ENCODE measurements at regions not wholly inside any gene's neighbourhood (a gene's known extent, or its start where the extent isn't known, plus 50 kb on each side); places are given as distances from the start of the nearest gene placed in this dataset.
"Not testable (repeated sequence)": the region's sequence is repeated elsewhere in the genome, so short reads cannot be mapped to it uniquely, and the experiment has no call there.

- no peak for DNase-seq
These were observed 480.7 kb downstream of the RPS29 start for GRCh38 chr14:49105512-49105911.

GRCh38 chr14:49092345-49092744 is 493.8 kb downstream of the RPS29 start:
- no peak for DNase-seq

- DNase-seq: no peak
These were observed 497.1 kb downstream of the RPS29 start for GRCh38 chr14:49089107-49089506.

- DNase-seq: not testable (repeated sequence)
These were observed 512.9 kb downstream of the RPS29 start for GRCh38 chr14:49073292-49073691.

DNA sequence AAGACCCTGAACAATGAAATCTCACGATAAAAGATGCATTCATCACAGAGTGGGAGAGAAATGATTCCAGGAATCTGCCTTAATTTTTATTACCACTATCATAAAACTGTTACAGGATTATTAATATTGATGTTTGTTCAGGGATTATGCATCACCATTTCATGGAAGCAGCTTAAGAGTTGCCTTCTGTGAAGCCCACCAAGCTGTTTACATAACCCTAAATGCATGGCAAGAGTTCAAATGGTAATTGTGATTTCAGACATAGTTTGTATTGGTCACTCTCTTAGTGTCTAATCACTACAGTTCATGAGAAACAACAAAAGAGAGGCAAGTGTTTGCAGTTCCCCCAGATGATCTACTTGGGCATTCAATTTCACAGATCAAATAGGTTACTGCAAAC is 527.7 kb downstream of the RPS29 start:
- DNase-seq: no peak

- DNase-seq: no peak
These were observed 528.2 kb downstream of the RPS29 start for GRCh38 chr14:49057838-49058510.

DNA sequence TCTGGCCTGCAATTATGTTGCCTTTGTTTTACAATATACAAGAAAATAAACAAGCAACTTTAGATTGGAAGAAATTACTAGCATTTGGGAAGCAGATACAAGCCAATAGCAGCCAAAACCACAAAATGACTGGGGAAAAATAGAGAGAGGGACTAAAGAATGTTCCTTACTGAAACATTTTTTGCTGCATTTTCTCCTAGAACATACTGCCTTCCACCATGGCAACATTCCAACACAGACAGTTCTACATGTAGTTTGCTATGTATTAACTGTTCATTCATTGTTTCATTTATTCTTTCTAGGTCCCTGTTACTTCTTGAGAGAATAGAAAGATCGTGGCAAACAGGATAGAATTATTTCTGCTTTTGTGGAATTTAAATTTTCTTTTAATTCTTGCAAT is 530.2 kb downstream of the RPS29 start:
- DNase-seq: no peak

- DNase-seq: no peak
These were observed 533.7 kb downstream of the RPS29 start for GRCh38 chr14:49052521-49052920.

- no peak for DNase-seq
These were observed 534.7 kb downstream of the RPS29 start for GRCh38 chr14:49051328-49052060.

DNA sequence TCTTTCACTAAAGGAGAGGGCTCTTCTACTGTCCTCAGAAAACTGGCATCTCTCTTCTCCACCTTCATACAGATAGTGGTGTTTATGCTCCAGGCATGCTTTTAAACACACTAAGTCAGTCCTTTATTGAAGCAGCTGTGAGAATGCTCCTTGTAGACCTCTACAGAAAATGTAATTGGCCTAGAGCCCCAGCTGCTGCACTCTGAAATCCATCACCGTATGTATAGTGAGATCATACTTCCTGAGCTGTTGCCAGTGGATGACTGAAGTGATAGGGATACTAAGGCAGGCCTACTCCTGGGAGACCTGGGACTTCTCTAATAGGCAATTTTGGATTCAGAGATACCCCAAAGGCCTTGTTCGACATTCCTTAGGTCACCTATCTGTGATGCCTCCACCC is 535.4 kb downstream of the RPS29 start:
- DNase-seq: no peak

- no peak for DNase-seq
These were observed 536.5 kb downstream of the RPS29 start for GRCh38 chr14:49049711-49050110.

DNA sequence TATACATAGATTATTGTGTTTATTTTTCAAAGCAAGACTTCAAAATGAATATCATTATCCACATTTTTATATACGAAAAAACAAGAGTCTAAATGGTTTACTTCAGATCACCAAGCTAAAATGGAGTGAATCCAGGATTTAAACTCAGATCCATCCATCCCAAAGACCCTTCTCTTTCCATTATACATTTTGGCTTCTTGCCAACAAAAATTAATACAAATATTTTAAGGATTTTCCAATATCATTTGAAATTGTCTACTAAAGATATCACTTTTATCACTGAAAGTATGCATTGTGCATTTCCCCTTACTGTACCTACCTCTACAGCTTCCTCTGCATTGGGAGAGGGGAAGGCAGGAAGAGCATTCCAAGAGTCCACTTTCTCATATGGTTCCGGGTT is 541.2 kb downstream of the RPS29 start:
- no peak for DNase-seq

GRCh38 chr14:49036984-49037516 is 549.1 kb downstream of the RPS29 start:
- DNase-seq: no peak

DNA sequence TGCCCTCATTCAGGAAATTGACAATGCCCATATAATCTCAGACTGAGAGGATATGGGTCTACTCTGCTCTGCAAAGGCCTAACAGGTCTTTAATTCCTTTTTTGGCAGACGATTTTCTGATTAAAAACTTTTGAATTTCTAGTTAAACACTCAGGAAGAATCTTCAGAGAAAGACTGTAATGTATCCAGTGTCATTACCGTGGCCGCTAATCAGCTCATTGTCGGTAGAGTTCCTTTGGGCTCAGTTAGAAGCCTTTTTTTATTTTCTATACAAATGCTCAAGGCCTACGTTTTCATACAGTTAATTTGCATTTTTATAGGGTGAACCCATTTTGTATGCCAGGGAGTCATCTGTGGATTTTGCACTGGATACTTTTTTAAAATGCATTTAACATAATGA is 549.9 kb downstream of the RPS29 start:
- DNase-seq: no peak

DNA sequence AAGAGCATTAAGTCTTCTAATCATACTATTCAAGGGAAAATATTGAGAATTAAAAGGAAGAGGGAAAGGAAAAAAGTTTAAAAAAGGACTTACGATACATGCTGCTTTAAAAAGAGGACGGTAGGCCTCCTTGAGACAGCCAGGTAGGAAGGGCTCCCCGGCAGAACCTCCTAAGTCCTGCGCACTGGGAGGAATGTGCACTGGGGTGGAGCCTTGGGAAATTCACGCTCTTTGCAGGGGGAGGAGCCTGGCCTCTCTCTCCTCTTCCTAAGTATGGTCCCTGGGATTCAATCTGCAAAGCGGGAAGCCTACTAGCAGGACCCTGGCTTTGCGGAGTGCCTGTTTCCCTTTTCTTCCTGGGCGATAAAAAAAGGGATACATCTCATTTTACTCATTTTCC is 553.0 kb downstream of the RPS29 start:
- DNase-seq: no peak

DNA sequence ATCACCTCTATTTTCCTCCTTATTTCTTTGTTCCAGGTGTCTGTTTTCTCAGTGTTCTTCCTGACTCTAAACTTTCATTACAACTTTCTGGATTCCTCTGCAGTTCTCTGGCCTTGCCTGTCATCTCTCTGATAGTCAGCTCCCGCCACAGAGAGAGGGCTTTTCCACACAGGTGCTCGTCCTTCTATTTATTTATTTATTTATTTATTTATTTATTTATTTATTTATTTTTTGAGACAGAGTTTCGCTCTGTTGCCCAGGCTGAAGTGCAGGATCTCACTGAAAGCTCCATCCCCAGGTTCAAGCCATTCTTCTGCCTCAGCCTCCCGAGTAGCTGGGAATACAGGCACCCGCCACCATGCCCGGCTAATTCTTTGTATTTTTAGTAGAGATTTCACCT is 554.5 kb downstream of the RPS29 start:
- DNase-seq: not testable (repeated sequence)

GRCh38 chr14:49019467-49020115 is 566.6 kb downstream of the RPS29 start:
- DNase-seq: no peak

DNA sequence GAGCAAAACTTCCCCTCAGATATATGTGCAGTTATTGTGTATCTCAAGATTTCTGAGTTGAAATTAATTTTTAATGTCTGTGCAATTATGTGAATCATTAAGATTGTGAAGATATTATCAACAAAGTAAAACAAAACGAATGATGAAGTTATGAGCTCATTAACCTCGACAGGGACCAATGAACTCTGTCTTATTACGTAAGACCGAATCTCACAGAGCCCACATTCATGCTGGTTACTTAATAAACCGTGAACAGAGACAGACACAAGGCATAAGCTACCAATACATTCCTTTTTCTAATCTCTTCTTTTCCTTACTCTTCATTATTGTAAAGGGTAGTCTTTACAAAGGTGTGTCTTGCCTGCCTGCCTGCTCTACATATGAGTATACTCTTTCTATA is 568.7 kb downstream of the RPS29 start:
- DNase-seq: no peak

DNA sequence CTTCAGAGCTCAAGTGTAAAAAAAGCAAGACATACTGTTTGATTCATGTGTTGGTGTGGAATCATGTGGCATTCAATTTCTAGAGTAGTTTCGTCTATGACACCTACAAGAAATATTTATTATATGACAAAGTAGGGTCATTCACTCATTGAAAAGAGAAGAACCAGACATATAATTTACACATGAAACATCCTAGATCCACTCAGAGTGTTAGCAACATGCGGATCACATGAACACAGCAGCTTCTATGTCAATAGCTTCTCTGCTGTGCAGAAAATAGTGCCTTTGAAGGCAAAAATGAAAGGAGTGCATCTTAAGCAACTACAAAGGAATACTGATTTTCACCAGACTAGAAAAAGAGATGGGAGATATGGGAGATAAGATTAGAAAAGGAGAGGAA is 569.8 kb downstream of the RPS29 start:
- no peak for DNase-seq

DNA sequence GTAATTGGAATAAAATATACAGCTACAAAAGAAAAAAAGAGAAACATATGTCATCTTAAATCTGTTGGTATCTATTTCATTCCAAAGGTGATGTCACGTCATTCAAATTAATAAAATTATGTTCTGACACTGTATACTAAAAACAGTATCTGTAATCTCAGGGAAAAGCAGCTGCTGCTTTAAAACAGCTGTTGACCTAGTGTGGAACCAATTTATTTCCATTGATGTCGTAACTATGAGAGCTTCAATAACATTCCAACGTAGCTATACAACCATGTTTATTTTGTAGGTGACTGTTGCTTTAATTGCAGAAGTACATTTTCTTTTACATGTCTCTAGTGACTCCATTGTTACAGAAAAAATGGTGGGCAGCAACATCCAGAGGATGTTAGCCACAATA is 571.7 kb downstream of the RPS29 start:
- DNase-seq: no peak

- DNase-seq: no peak
These were observed 577.8 kb downstream of the RPS29 start for GRCh38 chr14:49008363-49008762.

- no peak for DNase-seq
These were observed 595.0 kb downstream of the RPS29 start for GRCh38 chr14:48991141-48991540.

DNA sequence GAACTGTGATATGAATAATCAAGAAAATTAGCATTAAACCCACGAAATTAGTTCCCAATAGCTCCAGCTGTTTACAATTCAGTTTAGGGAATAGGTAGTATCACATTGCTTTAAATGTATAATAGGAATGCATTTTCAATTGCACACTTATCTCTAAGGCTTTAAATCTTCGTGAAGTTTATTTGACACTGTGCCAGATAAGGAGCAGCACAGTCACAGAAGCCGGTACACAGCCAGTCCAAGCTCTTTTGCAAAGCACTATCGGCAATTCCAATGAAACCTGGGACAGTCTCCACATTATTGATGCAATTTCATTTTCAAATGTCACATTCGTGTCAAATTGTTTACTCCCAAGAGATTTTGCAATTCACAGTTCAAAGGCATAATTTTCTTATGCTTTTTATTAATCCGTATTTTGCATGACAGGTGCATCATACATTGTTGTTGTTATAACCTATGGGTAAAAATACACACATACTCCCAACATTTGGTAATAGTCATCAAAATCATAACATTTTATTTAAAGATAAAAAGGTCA is 602.8 kb downstream of the RPS29 start:
- no peak for DNase-seq

DNA sequence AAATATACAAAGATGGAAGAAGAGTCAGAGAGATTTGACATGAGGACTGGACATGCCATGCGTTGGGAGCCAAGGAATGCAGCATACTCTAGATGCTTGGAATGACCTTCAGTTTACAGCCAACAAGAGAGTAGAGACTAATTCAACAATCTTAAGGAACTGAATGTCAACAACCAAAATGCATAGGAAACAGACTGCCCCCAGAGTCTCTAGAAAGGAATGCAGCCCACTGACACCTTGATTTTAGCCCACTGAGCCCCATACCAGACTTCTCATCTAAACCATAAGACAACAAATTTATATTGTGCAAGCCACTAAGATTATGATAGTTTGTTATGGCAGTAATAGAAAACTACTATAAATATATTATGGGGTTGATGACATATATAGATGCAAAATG is 611.2 kb downstream of the RPS29 start:
- no peak for DNase-seq

Measured in stimulated activated CD8-positive, alpha-beta memory T cell treated with anti-CD3 and anti-CD28 coated beads, Interleukin-4, amount 100 ng/mL, for 48 hours (primary cell).